ENCODE measurements at regions not wholly inside any gene's neighbourhood (a gene's known extent, or its start where the extent isn't known, plus 50 kb on each side); places are given as distances from the start of the nearest gene placed in this dataset.

DNA sequence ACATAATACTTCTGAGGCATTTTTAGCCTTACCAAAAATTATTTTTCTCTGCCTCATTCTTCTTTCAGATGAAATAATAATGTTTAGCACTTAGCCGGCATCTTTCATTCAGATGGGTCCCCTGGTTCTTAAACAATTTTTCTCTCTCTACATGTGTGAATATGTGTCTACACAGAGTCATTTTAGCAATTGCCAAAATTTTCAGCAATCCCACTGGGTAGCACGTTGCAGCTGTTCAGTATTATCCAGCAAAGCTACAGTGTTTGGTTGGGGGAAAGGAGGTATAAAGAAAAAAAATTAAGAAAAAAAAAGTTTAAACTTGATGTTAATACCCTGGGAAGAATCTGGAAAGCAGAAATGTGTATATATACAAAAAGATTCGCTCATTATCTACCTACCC, 160.5 kb upstream of the TRHDE start:
- TF ChIP-seq, protein P1, sequence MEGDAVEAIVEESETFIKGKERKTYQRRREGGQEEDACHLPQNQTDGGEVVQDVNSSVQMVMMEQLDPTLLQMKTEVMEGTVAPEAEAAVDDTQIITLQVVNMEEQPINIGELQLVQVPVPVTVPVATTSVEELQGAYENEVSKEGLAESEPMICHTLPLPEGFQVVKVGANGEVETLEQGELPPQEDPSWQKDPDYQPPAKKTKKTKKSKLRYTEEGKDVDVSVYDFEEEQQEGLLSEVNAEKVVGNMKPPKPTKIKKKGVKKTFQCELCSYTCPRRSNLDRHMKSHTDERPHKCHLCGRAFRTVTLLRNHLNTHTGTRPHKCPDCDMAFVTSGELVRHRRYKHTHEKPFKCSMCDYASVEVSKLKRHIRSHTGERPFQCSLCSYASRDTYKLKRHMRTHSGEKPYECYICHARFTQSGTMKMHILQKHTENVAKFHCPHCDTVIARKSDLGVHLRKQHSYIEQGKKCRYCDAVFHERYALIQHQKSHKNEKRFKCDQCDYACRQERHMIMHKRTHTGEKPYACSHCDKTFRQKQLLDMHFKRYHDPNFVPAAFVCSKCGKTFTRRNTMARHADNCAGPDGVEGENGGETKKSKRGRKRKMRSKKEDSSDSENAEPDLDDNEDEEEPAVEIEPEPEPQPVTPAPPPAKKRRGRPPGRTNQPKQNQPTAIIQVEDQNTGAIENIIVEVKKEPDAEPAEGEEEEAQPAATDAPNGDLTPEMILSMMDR (conservative IDR thresholded peaks at IDR 0.05; ENCODE audit: low read length), result no peak
- TF ChIP-seq EZH2phosphoT487 (IDR thresholded peaks at IDR 0.05; ENCODE audit: borderline replicate concordance, low read depth, low read length), result no peak

All from OCI-LY7 (cell line).